HepG2 (cell line): ENCODE measurements at regions not wholly inside any gene's neighbourhood (a gene's known extent, or its start where the extent isn't known, plus 50 kb on each side); places are given as distances from the start of the nearest gene placed in this dataset.

Source experiments
- ATAC-seq: fragments of 200-7000 bp; cut with Tn5 transposase; 3 replicates; pipeline ENCODE4 v1.9.1; 2020; ENCODE audit warnings: mild to moderate bottlenecking, moderate library complexity
- BruUV-seq: library from RNA; stranded (reverse); fragments of 400-500 nt; replicated peaks from 2 replicates; lab custom pipeline; 2021; lab: Mats Ljungman, UMichigan
- CTCF ChIA-PET: fragments of 300-600 bp; formaldehyde crosslinking; extraction: SDS; loops from one replicate; lab custom pipeline; 2021; ENCODE audit warnings: low total read pairs, inconsistent platforms, low intra/inter-chr PET ratio; lab: Yijun Ruan, JAX
- POLR2A ChIA-PET: fragments of 350-600 bp; sonication (Branson Sonifier 250); formaldehyde crosslinking; loops from one replicate; lab custom pipeline; 2020; ENCODE audit warnings: antibody characterized with exemption, inconsistent platforms; lab: Yijun Ruan, JAX
- DNase-seq: peaks from one replicate; pipeline ENCODE4 v3.0.0-alpha.2; 2015; ENCODE audit warnings: low spot score
- FAIRE-seq: peaks from 3 replicates; lab custom pipeline; 2011; peaks lifted over from hg19 to GRCh38; lab: Jason Lieb, UNC
- H2AFZ ChIP-seq: one replicate; pipeline ENCODE4 v1.6.1; 2011; ENCODE audit warnings: low read length, inconsistent platforms
- H3K27ac ChIP-seq: fragments of 300-600 bp; 3 replicates; pipeline ENCODE4 v1.8.0; 2011; ENCODE audit warnings: mixed run types, mild to moderate bottlenecking, mixed read lengths, low read length, inconsistent platforms; ENCODE audit not compliant: insufficient read depth; ENCODE audit errors: extremely low read length
- H3K27me3 ChIP-seq, 2 experiments: fragments of 200-600 bp in 1 of 2; 2 replicates in 1 of 2; 3 replicates in 1 of 2; pipeline versions ENCODE4 v1.6.0 to v1.8.0; 2011; ENCODE audit warnings: low read length in 2 of 2, mild to moderate bottlenecking in 2 of 2, moderate library complexity in 2 of 2, inconsistent platforms in 1 of 2; ENCODE audit not compliant: insufficient read depth in 2 of 2, control insufficient read depth in 1 of 2
- H3K36me3 ChIP-seq, 2 experiments: fragments of 200-600 bp in 1 of 2; replicated peaks in 1 of 2; 2 replicates in 1 of 2; 3 replicates in 1 of 2; pipeline versions ENCODE4 v1.5.1 to v1.8.0; 2011; ENCODE audit warnings: low read length in 2 of 2, inconsistent platforms in 1 of 2; ENCODE audit not compliant: insufficient read depth in 2 of 2, control insufficient read depth in 1 of 2
- H3K4me1 ChIP-seq: 2 replicates; pipeline ENCODE4 v1.5.1; 2012; ENCODE audit warnings: low read length, inconsistent platforms; ENCODE audit not compliant: insufficient read depth
- H3K4me2 ChIP-seq: 2 replicates; pipeline ENCODE4 v1.6.0; 2011; ENCODE audit warnings: low read depth, low read length, inconsistent platforms
- H3K4me3 ChIP-seq, 3 experiments: fragments of 200-600 bp in 1 of 3; sonication (generic), shearing (Covaris generic) in 1 of 3; replicated peaks in 1 of 3; 2 replicates each; pipeline ENCODE4 v1.5.1; 2011 to 2016; ENCODE audit warnings: low read length in 3 of 3, inconsistent platforms in 2 of 3, low read depth in 2 of 3, mild to moderate bottlenecking in 2 of 3, control low read depth in 1 of 3, mixed read lengths in 1 of 3; ENCODE audit not compliant: insufficient read depth in 1 of 3
- H3K79me2 ChIP-seq: one replicate; pipeline ENCODE4 v1.6.1; 2011; ENCODE audit warnings: low read length, inconsistent platforms; ENCODE audit not compliant: insufficient read depth
- H3K9ac ChIP-seq: 2 replicates; pipeline ENCODE4 v1.6.0; 2011; ENCODE audit warnings: mild to moderate bottlenecking, low read depth, low read length, inconsistent platforms; ENCODE audit not compliant: insufficient read depth
- H3K9me3 ChIP-seq: 2 replicates; pipeline ENCODE4 v1.5.1; 2012; ENCODE audit warnings: mild to moderate bottlenecking, low read length
- H4K20me1 ChIP-seq: 2 replicates; pipeline ENCODE4 v1.6.0; 2011; ENCODE audit warnings: inconsistent platforms, mild to moderate bottlenecking, low read length, moderate library complexity; ENCODE audit not compliant: insufficient read depth
- EHMT2 ChIP-seq: fragments of 200-600 bp; sonication (generic); IDR thresholded peaks from 2 replicates; pipeline ENCODE4 v1.7.0; 2017; ENCODE audit warnings: antibody characterized with exemption, low read depth, low read length, borderline replicate concordance
- MAFG ChIP-seq: sonication (generic); formaldehyde crosslinking; IDR thresholded peaks from 2 replicates; pipeline ENCODE4 v1.5.1; 2020; ENCODE audit warnings: mild to moderate bottlenecking, missing genetic modification reagents
- MEIS2 ChIP-seq: sonication (generic); formaldehyde crosslinking; IDR thresholded peaks from 2 replicates; pipeline ENCODE4 v1.9.0; 2021; ENCODE audit warnings: mild to moderate bottlenecking, missing genetic modification reagents
- RFX3 ChIP-seq: IDR thresholded peaks from 2 replicates; pipeline ENCODE4 v1.6.1; 2016; ENCODE audit warnings: missing biosample characterization, missing genetic modification reagents
- SKIL ChIP-seq: sonication (generic); formaldehyde crosslinking; IDR thresholded peaks from 2 replicates; pipeline ENCODE4 v1.8.0; 2022; ENCODE audit warnings: missing genetic modification reagents, mild to moderate bottlenecking, moderate library complexity, borderline replicate concordance
- SNAPC2 ChIP-seq: sonication (generic); formaldehyde crosslinking; IDR thresholded peaks from 2 replicates; pipeline ENCODE4 v1.8.1; 2022; ENCODE audit warnings: mild to moderate bottlenecking, missing genetic modification reagents
- TEAD2 ChIP-seq: sonication (generic); formaldehyde crosslinking; IDR thresholded peaks from 2 replicates; pipeline ENCODE4 v1.9.0; 2021; ENCODE audit warnings: missing genetic modification reagents
- ZBTB46 ChIP-seq: sonication (generic); formaldehyde crosslinking; IDR thresholded peaks from 2 replicates; pipeline ENCODE4 v1.4.0; 2020; ENCODE audit warnings: mild to moderate bottlenecking, missing genetic modification reagents, borderline replicate concordance
- ZFP37 ChIP-seq: sonication (generic); formaldehyde crosslinking; IDR thresholded peaks from 2 replicates; pipeline ENCODE4 v1.4.0; 2020; ENCODE audit warnings: missing genetic modification reagents, borderline replicate concordance
- ZNF30 ChIP-seq: sonication (generic); formaldehyde crosslinking; IDR thresholded peaks from 2 replicates; pipeline ENCODE4 v1.5.0; 2020; ENCODE audit warnings: mild to moderate bottlenecking, missing genetic modification reagents
- ZNF468 ChIP-seq: sonication (generic); formaldehyde crosslinking; IDR thresholded peaks from 2 replicates; pipeline ENCODE4 v1.8.0; 2022; ENCODE audit warnings: mild to moderate bottlenecking, moderate library complexity, missing genetic modification reagents
- ZNF724P ChIP-seq: sonication (generic); formaldehyde crosslinking; IDR thresholded peaks from 2 replicates; pipeline ENCODE4 v1.8.0; 2022; ENCODE audit warnings: missing genetic modification reagents, borderline replicate concordance
- ZNF777 ChIP-seq: sonication (generic); formaldehyde crosslinking; IDR thresholded peaks from 2 replicates; pipeline ENCODE4 v1.4.0; 2020; ENCODE audit warnings: missing genetic modification reagents
- ZUFSP ChIP-seq: sonication (generic); formaldehyde crosslinking; IDR thresholded peaks from 2 replicates; pipeline ENCODE4 v1.9.0; 2021; ENCODE audit warnings: missing genetic modification reagents, mild to moderate bottlenecking, borderline replicate concordance
- WGBS: methylation state at CpG from one replicate; pipeline ENCODE4 v1.1.6; 2017; ENCODE audit warnings: low lambda C conversion rate; 5-methylcytosine and 5-hydroxymethylcytosine counted together
- in situ Hi-C: cut with HindIII; loops from 2 replicates; pipeline ENCODE4 v1.10.0; 2017; ENCODE audit warnings: low pct_unique_long_range_greater_than_20kb; ENCODE audit not compliant: extremely low pct_ligation_motif_present
- intact Hi-C: fragments of 100-400 bp; cut with micrococcal nuclease; formaldehyde crosslinking; loops from one replicate; pipeline ENCODE4 v1.10.0; 2022; ENCODE audit not compliant: unreplicated experiment

GRCh38 chr14:36233217-36233616 lies 56.7 kb upstream of the PTCSC3 start:
- Histone ChIP-seq H3K9ac (no peak overlapping the region), H3K4me3 (no peak overlapping the region), H3K27ac (no peak overlapping the region), H2AFZ (no peak overlapping the region), H3K79me2 (no peaks in the 10 kb centered on the region), H3K36me3 (no peaks in the 10 kb centered on the region), H3K4me2 (no peak overlapping the region), H3K27me3 (peaks cover 0 to 35% of the 10 kb centered on the region in 2 experiments; a peak in 2 of 5 replicates), H4K20me1 (no peaks in the 10 kb centered on the region), H3K9me3 (no peaks in the 10 kb centered on the region), H3K4me1 (peaks cover 7% of the 10 kb centered on the region; the same call in 1 of the 2 replicates)
- ATAC-seq (no peak), FAIRE-seq (no peak), DNase-seq (no peak)
- no peak for TF ChIP-seq MEIS2 (CRISPR knock-in tag)
- no peak for TF ChIP-seq EHMT2
- no peak for TF ChIP-seq RFX3
- TF ChIP-seq ZNF468 (CRISPR knock-in tag): no peak
- no peak for TF ChIP-seq ZBTB46
- no peak for TF ChIP-seq ZNF777 (CRISPR knock-in tag)
- TF ChIP-seq SNAPC2 (CRISPR knock-in tag): no peak
- BruUV-seq: no TSS peak
- intact Hi-C loops (no loop called here), in situ Hi-C loops (no loop called here)
- ChIA-PET CTCF (no interaction called here), POLR2A (no interaction called here)

GRCh38 chr14:36229262-36229661 lies 52.7 kb upstream of the PTCSC3 start:
- Histone ChIP-seq H4K20me1 (no peaks in the 10 kb centered on the region), H3K36me3 (no peaks in the 10 kb centered on the region), H3K4me3 (no peak overlapping the region), H3K4me1 (no peaks in the 10 kb centered on the region), H3K27me3 (peaks cover 1 to 35% of the 10 kb centered on the region in 2 experiments; a peak in 3 of 5 replicates), H3K9ac (no peak overlapping the region), H3K9me3 (no peaks in the 10 kb centered on the region), H3K79me2 (no peaks in the 10 kb centered on the region), H3K27ac (no peak overlapping the region), H3K4me2 (no peak overlapping the region), H2AFZ (no peak overlapping the region)
- CTCF ChIA-PET: no interaction called here
- ATAC-seq (no peak), DNase-seq (no peak), FAIRE-seq (no peak)
- BruUV-seq: no TSS peak
- in situ Hi-C loops: no loop called here
- intact Hi-C loops: no loop called here
- 25% methylated on average over 2 of the region's 2 CpGs for WGBS
- POLR2A ChIA-PET: no interaction called here
- TF ChIP-seq ZNF30 (CRISPR knock-in tag): no peak
- TF ChIP-seq MAFG (CRISPR knock-in tag): no peak
- no peak for TF ChIP-seq ZUFSP (CRISPR knock-in tag)
- TF ChIP-seq SKIL (CRISPR knock-in tag): no peak
- TF ChIP-seq ZNF724P (CRISPR knock-in tag): no peak
- TF ChIP-seq ZFP37 (CRISPR knock-in tag): no peak
- TF ChIP-seq TEAD2 (CRISPR knock-in tag): no peak
